T-helper 2 cell (primary cell): ENCODE measurements at regions not wholly inside any gene's neighbourhood (a gene's known extent, or its start where the extent isn't known, plus 50 kb on each side); places are given as distances from the start of the nearest gene placed in this dataset.
"Not testable (repeated sequence)": the region's sequence is repeated elsewhere in the genome, so short reads cannot be mapped to it uniquely, and the experiment has no call there.

Source experiments
- DNase-seq, 5 experiments: peaks; one replicate each; pipeline versions ENCODE4 v3.0.0 to v3.0.0-alpha.2; 2012 to 2022

GRCh38 chr6:978937-979685 lies 286.2 kb upstream of the EXOC2 start:
- DNase-seq, result no peak

- DNase-seq, result not testable (repeated sequence)
Observed at GRCh38 chr6:977226-977625, 284.3 kb upstream of the EXOC2 start.

GRCh38 chr6:971981-972640 lies 279.2 kb upstream of the EXOC2 start:
- DNase-seq, result no peak

GRCh38 chr6:968791-969190 lies 275.9 kb upstream of the EXOC2 start:
- DNase-seq, result no peak

DNA sequence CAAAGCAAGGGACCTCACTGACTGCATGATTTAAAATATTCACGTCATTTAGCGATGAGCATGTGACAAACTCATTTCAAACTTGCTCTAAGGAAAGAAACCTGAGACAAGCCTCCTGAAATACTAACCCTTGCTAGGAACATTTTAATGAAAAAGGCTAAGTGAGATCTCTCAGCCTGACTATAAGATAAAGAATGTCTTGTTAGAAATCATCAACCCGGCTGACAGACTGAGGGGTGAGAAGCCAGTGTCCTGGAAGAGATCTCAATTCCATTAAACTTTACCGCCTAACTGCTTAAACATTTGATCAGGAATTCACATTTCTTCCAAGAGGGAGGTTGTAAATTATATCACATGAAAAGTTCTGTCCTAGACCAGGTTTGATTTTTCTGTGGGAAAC lies 274.8 kb upstream of the EXOC2 start:
- DNase-seq, result no peak

DNA sequence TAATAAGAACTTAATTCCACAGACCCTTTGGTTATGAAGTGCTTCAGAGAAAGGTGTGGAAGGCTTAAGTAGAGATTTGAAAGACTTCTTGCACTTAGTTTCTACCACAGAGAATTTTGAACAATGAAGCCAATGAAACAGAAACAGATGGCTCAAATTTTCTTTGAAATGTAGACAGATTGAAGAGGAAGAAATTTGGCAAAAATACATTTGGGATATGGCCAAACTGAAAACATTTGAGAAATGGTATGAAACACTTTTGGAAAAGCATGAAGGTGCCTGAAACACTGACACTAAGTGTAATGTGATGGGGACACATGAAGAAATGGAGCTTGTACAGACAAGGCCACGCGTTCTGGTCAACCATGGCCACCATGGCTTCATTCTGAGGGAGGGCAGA lies 272.4 kb upstream of the EXOC2 start:
- DNase-seq, result no peak

DNA sequence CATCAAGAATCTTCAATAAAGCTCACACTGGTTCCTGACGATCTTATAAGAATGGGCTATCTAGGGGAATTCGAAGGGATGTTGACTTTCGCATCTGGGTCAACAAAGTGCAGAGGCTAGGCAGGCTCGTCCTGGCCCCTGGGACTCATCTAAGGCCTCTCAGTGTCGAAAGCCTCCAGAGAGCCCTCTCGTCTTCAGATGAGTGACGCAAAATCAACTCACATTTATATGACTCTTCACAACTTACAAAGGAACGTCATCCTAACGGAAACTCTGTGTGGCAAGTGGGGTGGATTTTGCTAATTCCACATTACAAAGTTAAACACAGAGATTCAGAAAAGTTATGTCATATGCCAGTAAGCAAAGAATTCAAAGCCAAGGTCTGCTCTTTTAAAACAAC lies 270.5 kb upstream of the EXOC2 start:
- DNase-seq, result no peak

DNA sequence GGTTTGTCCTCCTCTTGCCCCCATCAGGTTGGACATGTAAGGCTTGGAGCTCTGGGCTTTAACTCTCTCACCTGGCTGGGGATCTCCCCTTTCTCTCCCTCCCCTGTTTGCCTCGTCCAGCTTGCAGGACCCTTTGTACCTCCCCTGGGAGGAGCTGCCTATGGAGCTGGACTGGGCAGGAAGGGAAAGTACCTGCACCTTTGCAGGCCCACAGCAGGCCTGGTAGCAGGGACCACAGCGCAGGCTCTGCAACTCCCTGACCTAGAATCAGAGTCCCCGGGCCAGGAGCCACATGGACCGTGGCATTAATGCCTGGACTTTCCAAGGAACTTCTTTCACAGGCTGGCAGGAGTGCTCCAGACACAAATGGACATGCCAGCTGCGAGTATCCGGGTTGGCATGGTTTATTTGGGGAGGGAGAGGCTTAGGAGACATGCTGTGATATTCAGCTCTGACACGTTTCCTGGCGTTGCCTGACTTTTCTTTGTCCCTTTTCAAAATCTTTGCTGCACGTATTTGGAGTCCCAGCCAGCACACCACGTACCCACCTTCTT lies 268.5 kb upstream of the EXOC2 start:
- no peak for DNase-seq

DNA sequence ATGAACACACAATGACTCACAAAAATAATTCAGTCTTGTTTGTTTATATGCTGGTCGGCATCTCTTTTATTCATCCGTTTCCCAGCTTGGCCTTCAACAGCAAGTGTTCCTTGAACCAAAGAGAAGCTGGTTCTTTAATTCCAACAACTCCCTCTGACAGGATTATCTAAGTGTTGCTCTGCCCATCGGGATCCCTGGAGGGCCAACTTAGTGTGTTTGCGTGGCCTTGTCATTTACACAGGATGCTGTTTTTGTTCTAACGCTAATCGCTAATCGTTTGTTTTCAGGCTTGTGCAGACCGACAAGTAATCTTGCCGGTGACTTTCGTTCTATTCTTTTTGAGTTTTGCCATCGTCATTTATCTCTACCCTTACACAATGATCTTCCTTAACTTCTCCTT lies 267.4 kb upstream of the EXOC2 start:
- DNase-seq, result no peak

- DNase-seq, result no peak
Observed at GRCh38 chr6:958488-958887, 265.5 kb upstream of the EXOC2 start.

DNA sequence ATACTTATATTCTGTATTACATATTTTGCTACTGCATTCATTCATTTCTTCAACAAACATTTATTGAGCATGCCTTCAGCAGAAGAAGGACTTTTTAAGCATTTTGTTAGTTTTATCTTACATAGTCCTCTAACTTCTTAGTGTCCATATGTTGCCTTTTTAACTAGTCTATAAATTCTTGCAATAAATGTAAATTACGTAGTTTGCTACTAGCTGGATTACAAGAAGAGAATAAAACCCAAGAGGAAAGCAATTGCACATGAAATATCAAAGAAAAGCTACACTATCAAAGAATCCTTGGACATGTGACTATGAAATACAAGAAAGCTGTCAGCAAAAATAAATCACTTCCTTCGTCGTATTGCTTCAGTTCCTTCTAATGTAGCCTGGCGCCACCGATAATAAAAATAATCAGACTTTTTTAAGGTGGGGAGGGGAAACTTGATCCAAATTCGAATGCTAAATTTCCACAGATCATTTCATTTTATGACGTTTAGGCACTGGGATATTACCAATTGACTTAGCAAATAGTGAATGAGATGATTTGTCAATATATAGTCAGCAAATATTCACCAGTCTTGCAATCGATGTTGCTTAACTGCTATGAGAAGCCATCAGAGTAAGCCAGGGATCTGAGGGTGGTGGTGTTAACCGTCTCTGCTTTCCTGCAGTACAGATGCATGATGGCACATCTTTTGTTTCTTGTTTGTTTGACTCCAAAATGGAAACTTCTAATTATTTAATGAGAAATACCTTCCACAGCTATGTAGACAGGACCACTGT lies 258.7 kb upstream of the EXOC2 start:
- DNase-seq, result no peak

DNA sequence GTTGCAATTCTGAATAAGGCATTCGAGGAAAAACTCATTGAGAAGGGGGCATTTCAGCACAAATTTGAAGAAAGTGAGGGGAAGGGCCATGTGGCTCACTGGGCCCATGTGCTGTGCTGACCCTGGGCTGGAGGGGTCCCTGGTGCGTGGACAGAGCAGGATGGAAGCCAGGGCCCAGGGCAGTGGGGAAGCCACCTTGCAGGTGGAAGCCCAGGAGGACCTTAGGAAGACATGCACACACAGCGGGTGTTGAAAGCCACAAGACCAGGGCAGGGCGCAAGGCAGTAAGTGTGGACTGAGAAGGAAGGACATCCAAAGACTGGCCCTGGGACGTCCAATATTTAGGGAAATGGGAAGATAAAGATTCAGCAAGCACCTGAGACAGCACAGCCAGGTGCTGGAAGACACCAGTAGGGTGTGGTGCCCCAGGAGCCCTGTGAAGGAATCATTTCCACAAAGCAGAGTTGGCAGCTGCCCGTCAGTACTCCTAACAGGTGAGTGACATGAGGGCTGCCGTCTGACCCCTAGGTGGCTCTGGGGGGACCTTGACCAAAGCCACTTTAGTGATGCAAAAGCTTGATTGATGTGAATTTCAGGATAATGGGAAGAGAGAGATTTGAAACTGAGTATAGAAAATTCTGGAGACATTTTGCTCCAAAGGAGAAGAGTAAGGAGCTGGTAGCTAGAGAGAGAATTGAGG lies 254.4 kb upstream of the EXOC2 start:
- DNase-seq, result no peak

GRCh38 chr6:946546-946945 lies 253.6 kb upstream of the EXOC2 start:
- DNase-seq, result no peak

GRCh38 chr6:939526-940252 lies 246.8 kb upstream of the EXOC2 start:
- no peak for DNase-seq

DNA sequence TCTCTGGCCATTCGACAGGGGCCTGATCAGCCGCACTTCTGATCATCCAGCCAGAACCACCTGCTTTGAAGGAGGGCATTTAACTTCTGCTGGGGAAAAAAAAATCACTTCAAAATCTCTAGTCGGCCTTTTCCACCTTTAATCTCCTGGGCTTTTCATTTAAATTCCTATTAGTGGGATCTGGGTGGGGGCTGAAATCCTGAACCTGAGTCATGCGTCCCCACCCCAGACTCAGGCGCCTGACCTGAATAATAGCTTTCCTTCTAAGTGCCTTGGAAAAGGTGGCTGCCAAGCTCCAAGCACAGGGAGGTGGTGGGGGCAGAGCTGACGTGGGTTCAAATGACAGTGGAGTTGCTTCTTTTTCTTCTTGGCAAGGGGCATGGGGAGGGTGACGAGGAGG lies 246.0 kb upstream of the EXOC2 start:
- no peak for DNase-seq

GRCh38 chr6:938271-938905 lies 245.4 kb upstream of the EXOC2 start:
- no peak for DNase-seq

GRCh38 chr6:935582-935981 lies 242.6 kb upstream of the EXOC2 start:
- DNase-seq, result no peak

- DNase-seq, result no peak
Observed at GRCh38 chr6:934686-935085, 241.7 kb upstream of the EXOC2 start.

- not testable (repeated sequence) for DNase-seq
Observed at GRCh38 chr6:931919-932318, 239.0 kb upstream of the EXOC2 start.

DNA sequence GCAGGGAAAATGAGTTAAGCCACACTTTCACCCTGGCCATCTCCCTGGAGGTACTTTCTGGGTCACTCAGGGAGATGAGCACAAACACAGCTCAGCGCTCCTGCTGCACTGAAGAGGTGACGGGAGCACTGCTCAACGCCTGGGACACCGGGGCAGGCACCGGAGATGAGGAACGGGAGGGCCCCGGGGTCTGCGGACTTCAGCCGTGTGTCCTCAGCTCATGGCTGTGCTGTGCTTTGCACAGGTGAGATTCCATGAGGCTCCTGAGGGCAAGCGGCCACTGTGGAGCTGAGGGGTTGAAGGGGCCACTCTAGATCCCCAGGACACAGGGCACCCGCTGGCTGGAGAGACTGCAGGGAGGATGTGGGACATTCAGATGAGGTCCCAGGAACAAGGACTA lies 234.2 kb upstream of the EXOC2 start:
- DNase-seq, result no peak

- no peak for DNase-seq
Observed at GRCh38 chr6:925656-926213, 232.8 kb upstream of the EXOC2 start.
